ENCODE measurements at regions not wholly inside any gene's neighbourhood (a gene's known extent, or its start where the extent isn't known, plus 50 kb on each side); places are given as distances from the start of the nearest gene placed in this dataset.

- Histone ChIP-seq H3K9me3 (ENCODE audit: low read depth, low read length, poor library complexity, severe bottlenecking) (no peaks in the 10 kb centered on the region), H3K4me1 (ENCODE audit: insufficient read depth, low read length, poor library complexity, severe bottlenecking) (peaks cover 4% of the 10 kb centered on the region), H3K27ac (ENCODE audit: low read depth, low read length, poor library complexity, severe bottlenecking) (peak overlapping the region; percentile 13), H3K36me3 (ENCODE audit: insufficient read depth, low read length, poor library complexity, severe bottlenecking) (no peaks in the 10 kb centered on the region), H3K4me3 (ENCODE audit: low read depth, low read length, poor library complexity, severe bottlenecking) (no peak overlapping the region), H3K27me3 (replicated peaks; ENCODE audit: insufficient read depth, low read depth, low read length, poor library complexity) (no peaks in the 10 kb centered on the region)
- ChIA-PET CTCF (no interaction called here), POLR2A (ENCODE audit: low non-redundant PET) (interaction anchor here (0.7 kb wide), 1 partner anchor 411 kb away, joined by 3 read pairs; no protein-coding TSS in a partner anchor)
- TF ChIP-seq EZH2 (IDR thresholded peaks at IDR 0.05; ENCODE audit: borderline replicate concordance, low read depth, low read length, poor library complexity, severe bottlenecking) (no peak), CTCF (conservative IDR thresholded peaks at IDR 0.05; ENCODE audit: low read depth, low read length) (no peak)
- BruUV-seq (replicated peaks), result no TSS peak
- intact Hi-C loops (cut with micrococcal nuclease; ENCODE audit: unreplicated experiment), result loop anchor here (10.0 kb wide), 1 partner anchor 406 kb away; no protein-coding TSS in a partner anchor
- DNase-seq (ENCODE audit: low spot score), result peak; percentile 44
Observed at GRCh38 chr6:91490671-91491301, 903.9 kb upstream of the MAP3K7 start.

GRCh38 chr6:91487696-91488392 lies 901.0 kb upstream of the MAP3K7 start:
- Histone ChIP-seq H3K4me3 (ENCODE audit: low read depth, low read length, poor library complexity, severe bottlenecking) (no peak overlapping the region), H3K4me1 (ENCODE audit: insufficient read depth, low read length, poor library complexity, severe bottlenecking) (peaks cover 4% of the 10 kb centered on the region), H3K27ac (ENCODE audit: low read depth, low read length, poor library complexity, severe bottlenecking) (no peak overlapping the region), H3K9me3 (ENCODE audit: low read depth, low read length, poor library complexity, severe bottlenecking) (no peaks in the 10 kb centered on the region), H3K36me3 (ENCODE audit: insufficient read depth, low read length, poor library complexity, severe bottlenecking) (no peaks in the 10 kb centered on the region), H3K27me3 (replicated peaks; ENCODE audit: insufficient read depth, low read depth, low read length, poor library complexity) (no peaks in the 10 kb centered on the region)
- intact Hi-C loops (cut with micrococcal nuclease; ENCODE audit: unreplicated experiment), result no loop called here
- DNase-seq (ENCODE audit: low spot score), result no peak
- CTCF ChIA-PET, result interaction anchor here (0.6 kb wide), 1 partner anchor 1935 kb away, joined by 3 read pairs; no protein-coding TSS in a partner anchor
- BruUV-seq (replicated peaks), result no TSS peak
- POLR2A ChIA-PET (ENCODE audit: low non-redundant PET), result no interaction called here
- no peak for TF ChIP-seq CTCF (conservative IDR thresholded peaks at IDR 0.05; ENCODE audit: low read depth, low read length)
- TF ChIP-seq EZH2 (IDR thresholded peaks at IDR 0.05; ENCODE audit: borderline replicate concordance, low read depth, low read length, poor library complexity, severe bottlenecking), result no peak

GRCh38 chr6:91486200-91486599 lies 899.3 kb upstream of the MAP3K7 start:
- BruUV-seq (replicated peaks), result no TSS peak
- H3K27ac ChIP-seq (ENCODE audit: low read depth, low read length, poor library complexity, severe bottlenecking), result no peak overlapping the region
- peaks cover 2% of the 10 kb centered on the region for H3K4me1 ChIP-seq (ENCODE audit: insufficient read depth, low read length, poor library complexity, severe bottlenecking)

More at GRCh38 chr6:91486200-91486599, 899.3 kb upstream of the MAP3K7 start:
- intact Hi-C loops (cut with micrococcal nuclease; ENCODE audit: unreplicated experiment), result no loop called here
- Histone ChIP-seq H3K36me3 (ENCODE audit: insufficient read depth, low read length, poor library complexity, severe bottlenecking) (no peaks in the 10 kb centered on the region), H3K27me3 (replicated peaks; ENCODE audit: insufficient read depth, low read depth, low read length, poor library complexity) (no peaks in the 10 kb centered on the region), H3K9me3 (ENCODE audit: low read depth, low read length, poor library complexity, severe bottlenecking) (no peaks in the 10 kb centered on the region), H3K4me3 (ENCODE audit: low read depth, low read length, poor library complexity, severe bottlenecking) (no peak overlapping the region)
- DNase-seq (ENCODE audit: low spot score), result no peak
- no peak for TF ChIP-seq EZH2 (IDR thresholded peaks at IDR 0.05; ENCODE audit: borderline replicate concordance, low read depth, low read length, poor library complexity, severe bottlenecking)
- TF ChIP-seq CTCF (conservative IDR thresholded peaks at IDR 0.05; ENCODE audit: low read depth, low read length), result no peak
- POLR2A ChIA-PET (ENCODE audit: low non-redundant PET), result no interaction called here
- CTCF ChIA-PET, result no interaction called here

Measured in A673 (cell line).